Subcutaneous abdominal adipose tissue (tissue), 5 donors: ENCODE measurements at regions not wholly inside any gene's neighbourhood (a gene's known extent, or its start where the extent isn't known, plus 50 kb on each side); places are given as distances from the start of the nearest gene placed in this dataset.
"Not testable (repeated sequence)": the region's sequence is repeated elsewhere in the genome, so short reads cannot be mapped to it uniquely, and the experiment has no call there.

Experiments
- H3K27ac ChIP-seq: one replicate; pipeline ENCODE4 v1.7.0; 2013; ENCODE audit warnings: low read depth, mild to moderate bottlenecking, inconsistent platforms, low read length, moderate library complexity
- H3K27me3 ChIP-seq, 5 donors: one replicate each; pipeline ENCODE4 v1.7.0; 2013; ENCODE audit warnings: low read length in 5 of 5, inconsistent platforms in 1 of 5; ENCODE audit not compliant: control insufficient read depth in 5 of 5, insufficient read depth in 4 of 5
- H3K36me3 ChIP-seq, 5 donors: one replicate each; pipeline ENCODE4 v1.7.0; 2013; ENCODE audit warnings: low read length in 5 of 5; ENCODE audit not compliant: control insufficient read depth in 5 of 5, insufficient read depth in 5 of 5
- H3K4me1 ChIP-seq, 5 donors: one replicate each; pipeline ENCODE4 v1.7.0; 2013; ENCODE audit warnings: low read length in 5 of 5, mild to moderate bottlenecking in 3 of 5, moderate library complexity in 1 of 5; ENCODE audit not compliant: control insufficient read depth in 5 of 5, insufficient read depth in 5 of 5
- H3K4me3 ChIP-seq, 5 donors: one replicate each; pipeline ENCODE4 v1.7.0; 2013; ENCODE audit warnings: low read length in 5 of 5, low read depth in 1 of 5
- H3K9ac ChIP-seq, 5 donors: one replicate each; pipeline ENCODE4 v1.7.0; 2013; ENCODE audit warnings: low read length in 5 of 5, mild to moderate bottlenecking in 4 of 5, moderate library complexity in 3 of 5
- H3K9me3 ChIP-seq, 5 donors: one replicate each; pipeline ENCODE4 v1.7.0; 2013; ENCODE audit warnings: low read length in 5 of 5; ENCODE audit not compliant: control insufficient read depth in 5 of 5
- donor health status: healthy.
- donor health status: healthy.
- donor health status: healthy.
- donor health status: healthy.
- donor health status: healthy.

GRCh38 chr18:41071826-41072225 lies 883.2 kb upstream of the PIK3C3 start:
- Histone ChIP-seq H3K36me3 (no peaks in the 10 kb centered on the region), H3K4me3 (no peak overlapping the region), H3K27me3 (no peaks in the 10 kb centered on the region), H3K4me1 (no peaks in the 10 kb centered on the region), H3K27ac (no peak overlapping the region), H3K9me3 (peaks cover 0 to 3% (median 0%) of the 10 kb centered on the region in 5 donors), H3K9ac (no peak overlapping the region)

DNA sequence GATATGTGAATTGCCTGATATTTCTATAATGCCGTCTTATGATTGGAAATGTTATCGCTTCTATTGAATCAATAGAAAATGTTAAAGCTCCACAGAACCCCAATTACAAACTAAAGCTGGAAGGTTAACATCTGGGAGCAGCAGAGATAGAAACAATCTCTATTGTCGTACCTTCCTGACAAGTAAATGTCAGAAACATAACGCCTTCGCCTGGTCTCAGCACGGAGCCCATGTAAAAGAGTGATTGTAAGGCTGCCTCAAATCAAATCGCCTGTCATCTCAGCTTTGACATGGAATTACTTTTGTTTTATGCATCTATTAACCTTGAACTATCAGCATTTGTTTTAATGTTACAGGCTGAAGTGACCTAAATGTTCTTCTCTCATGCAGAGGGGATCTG lies 885.9 kb upstream of the PIK3C3 start:
- no peak overlapping the region for H3K27ac ChIP-seq
- H3K9ac ChIP-seq, result no peak overlapping the region
- peaks cover 0 to 3% (median 0%) of the 10 kb centered on the region in 5 donors for H3K9me3 ChIP-seq
- H3K36me3 ChIP-seq, result no peaks in the 10 kb centered on the region
- no peaks in the 10 kb centered on the region for H3K27me3 ChIP-seq
- H3K4me1 ChIP-seq, result no peaks in the 10 kb centered on the region
- H3K4me3 ChIP-seq, result no peak overlapping the region

GRCh38 chr18:41064916-41065315 lies 890.1 kb upstream of the PIK3C3 start:
- no peaks in the 10 kb centered on the region for H3K9me3 ChIP-seq
- H3K27ac ChIP-seq, result no peak overlapping the region
- no peak overlapping the region for H3K9ac ChIP-seq
- no peaks in the 10 kb centered on the region for H3K4me1 ChIP-seq
- H3K4me3 ChIP-seq, result no peak overlapping the region
- H3K27me3 ChIP-seq, result no peaks in the 10 kb centered on the region
- H3K36me3 ChIP-seq, result no peaks in the 10 kb centered on the region

DNA sequence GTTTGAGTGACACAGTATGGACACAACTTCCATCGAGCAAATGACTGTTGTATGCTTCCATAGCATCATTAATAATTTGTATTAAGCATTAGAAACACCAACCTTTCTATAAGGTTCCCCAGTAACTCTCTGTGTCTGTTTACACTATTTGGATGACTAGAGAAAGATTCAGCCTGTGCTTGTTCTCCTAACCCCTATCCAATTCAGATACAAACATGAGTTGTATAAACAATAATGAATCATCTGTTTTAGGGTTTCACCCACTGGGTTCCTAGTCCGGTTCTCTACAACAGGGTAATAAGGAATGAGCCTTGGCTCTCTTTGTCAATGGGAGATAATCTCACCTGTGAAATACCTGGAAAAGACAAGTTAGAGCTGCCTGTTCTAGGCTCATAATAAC lies 894.1 kb upstream of the PIK3C3 start:
- Histone ChIP-seq H3K27ac (no peak overlapping the region), H3K9ac (no peak overlapping the region), H3K36me3 (no peaks in the 10 kb centered on the region), H3K4me1 (no peaks in the 10 kb centered on the region), H3K4me3 (no peak overlapping the region), H3K27me3 (no peaks in the 10 kb centered on the region), H3K9me3 (no peaks in the 10 kb centered on the region)

GRCh38 chr18:41059126-41059415 lies 896.0 kb upstream of the PIK3C3 start:
- H3K4me3 ChIP-seq, result no peak overlapping the region
- H3K9me3 ChIP-seq, result no peaks in the 10 kb centered on the region
- H3K4me1 ChIP-seq, result no peaks in the 10 kb centered on the region
- no peaks in the 10 kb centered on the region for H3K27me3 ChIP-seq
- H3K27ac ChIP-seq, result no peak overlapping the region
- H3K9ac ChIP-seq, result no peak overlapping the region
- no peaks in the 10 kb centered on the region for H3K36me3 ChIP-seq

DNA sequence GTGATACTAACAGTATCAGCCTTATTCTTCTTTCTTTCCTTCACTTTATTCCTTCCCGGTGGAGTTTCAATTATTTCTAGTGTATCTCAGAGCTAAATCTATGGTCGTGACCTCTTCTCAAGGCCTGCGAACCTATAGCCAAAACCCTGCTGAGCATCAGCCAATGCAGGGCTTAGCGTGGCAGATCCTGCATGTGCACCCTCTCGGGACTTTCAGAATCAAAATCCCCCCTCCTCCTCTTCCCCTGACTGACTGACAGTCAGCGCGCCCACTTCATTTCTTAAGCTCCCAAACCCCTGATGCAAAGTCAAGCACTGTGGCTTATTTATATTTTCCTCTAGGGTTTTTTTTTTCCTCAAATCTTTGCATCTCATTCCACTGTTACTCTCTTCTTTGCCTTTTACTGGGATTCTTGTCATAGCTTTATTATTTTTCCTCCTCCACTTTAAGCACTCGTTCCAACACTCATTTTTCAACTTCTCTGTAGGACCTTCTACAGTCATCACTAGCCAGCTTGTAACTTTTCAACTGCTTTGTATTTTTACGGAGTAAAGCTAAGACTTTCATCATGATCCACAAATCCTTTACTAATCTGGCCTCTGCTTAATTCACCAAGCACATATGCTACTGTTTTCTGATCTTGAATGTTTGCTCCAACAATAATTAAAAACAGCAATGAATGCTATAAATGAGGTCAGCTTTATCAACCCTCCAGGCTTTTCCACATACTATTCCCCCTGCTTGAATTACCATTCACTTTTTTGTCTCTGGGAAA lies 896.5 kb upstream of the PIK3C3 start:
- no peaks in the 10 kb centered on the region for H3K27me3 ChIP-seq

GRCh38 chr18:41052625-41053024 lies 902.4 kb upstream of the PIK3C3 start:
- Histone ChIP-seq H3K9ac (no peak overlapping the region), H3K4me3 (no peak overlapping the region), H3K36me3 (no peaks in the 10 kb centered on the region), H3K27me3 (no peaks in the 10 kb centered on the region), H3K9me3 (peaks cover 0 to 3% (median 0%) of the 10 kb centered on the region in 5 donors), H3K27ac (no peak overlapping the region), H3K4me1 (no peaks in the 10 kb centered on the region)

More for the DNA sequence above, 896.5 kb upstream of the PIK3C3 start:
- Histone ChIP-seq H3K9me3 (no peaks in the 10 kb centered on the region), H3K27ac (no peak overlapping the region), H3K4me3 (no peak overlapping the region), H3K9ac (no peak overlapping the region), H3K36me3 (no peaks in the 10 kb centered on the region), H3K4me1 (no peaks in the 10 kb centered on the region)

GRCh38 chr18:41046250-41046649 lies 908.8 kb upstream of the PIK3C3 start:
- H3K36me3 ChIP-seq, H3K27ac ChIP-seq, H3K9me3 ChIP-seq, H3K27me3 ChIP-seq, H3K4me1 ChIP-seq, H3K9ac ChIP-seq, H3K4me3 ChIP-seq: not testable (repeated sequence)

GRCh38 chr18:41043876-41044275 lies 911.2 kb upstream of the PIK3C3 start:
- H3K27me3 ChIP-seq, result no peaks in the 10 kb centered on the region
- H3K4me1 ChIP-seq, result no peaks in the 10 kb centered on the region
- H3K36me3 ChIP-seq, result no peaks in the 10 kb centered on the region
- H3K4me3 ChIP-seq, result no peak overlapping the region
- H3K9ac ChIP-seq, result no peak overlapping the region
- H3K27ac ChIP-seq, result no peak overlapping the region
- H3K9me3 ChIP-seq, result no peaks in the 10 kb centered on the region

GRCh38 chr18:41042866-41043265 lies 912.2 kb upstream of the PIK3C3 start:
- Histone ChIP-seq H3K9ac (no peak overlapping the region), H3K4me3 (no peak overlapping the region), H3K36me3 (no peaks in the 10 kb centered on the region), H3K27ac (no peak overlapping the region), H3K9me3 (no peaks in the 10 kb centered on the region), H3K27me3 (no peaks in the 10 kb centered on the region), H3K4me1 (no peaks in the 10 kb centered on the region)

GRCh38 chr18:41038071-41038470 lies 917.0 kb upstream of the PIK3C3 start:
- Histone ChIP-seq H3K9me3 (no peaks in the 10 kb centered on the region), H3K27me3 (no peaks in the 10 kb centered on the region), H3K4me1 (no peaks in the 10 kb centered on the region), H3K36me3 (no peaks in the 10 kb centered on the region), H3K9ac (no peak overlapping the region), H3K27ac (no peak overlapping the region), H3K4me3 (no peak overlapping the region)
